ENCODE measurements at regions not wholly inside any gene's neighbourhood (a gene's known extent, or its start where the extent isn't known, plus 50 kb on each side); places are given as distances from the start of the nearest gene placed in this dataset.

DNA sequence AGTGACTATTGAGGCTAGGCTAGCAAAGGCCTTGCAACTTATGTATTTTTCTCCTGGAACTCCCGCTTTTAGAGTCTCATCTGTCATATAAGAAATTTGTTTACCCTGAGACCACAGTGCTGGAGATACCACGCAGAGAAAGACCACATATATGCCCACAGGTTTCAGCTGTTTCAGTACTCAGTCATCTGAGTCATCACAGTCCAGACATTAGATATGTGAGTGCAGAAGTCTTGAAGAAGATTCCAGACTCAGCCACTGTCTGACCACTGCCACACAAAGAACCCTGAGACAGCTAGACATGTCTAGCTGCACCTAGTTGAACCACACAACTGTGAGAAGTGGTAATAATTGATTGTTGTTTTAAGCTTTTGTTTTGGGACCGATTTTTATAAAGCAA, 648.3 kb downstream of the EPM2A start:
- Histone ChIP-seq H3K27ac (ENCODE audit: low read length in 2 of 2) (no peak overlapping the region), H3K4me2 (replicated peaks; ENCODE audit: low read depth, low read length, poor library complexity, severe bottlenecking) (no peak overlapping the region), H3K27me3 (replicated peaks in 1 of 4; ENCODE audit: control extremely low read depth in 1 of 4, control insufficient read depth in 3 of 4, insufficient read depth in 4 of 4, low read length in 3 of 4) (no peaks in the 10 kb centered on the region), H4K20me1 (ENCODE audit: control insufficient read depth, insufficient read depth, low read length, poor library complexity, severe bottlenecking) (no peaks in the 10 kb centered on the region), H3K4me1 (ENCODE audit: control insufficient read depth in 2 of 2, insufficient read depth in 2 of 2, low read length in 2 of 2) (no peaks in the 10 kb centered on the region), H2AFZ (ENCODE audit: insufficient read depth, low read depth, low read length, poor library complexity, severe bottlenecking) (no peak overlapping the region), H3K4me3 (ENCODE audit: control extremely low read depth in 1 of 5, extremely low read depth in 1 of 5, insufficient read depth in 1 of 5, low read depth in 2 of 5, low read length in 4 of 5) (no peak overlapping the region), H3K9ac (ENCODE audit: low read length) (no peak overlapping the region), H3K36me3 (replicated peaks in 1 of 2; ENCODE audit: control extremely low read depth in 1 of 2, control insufficient read depth in 1 of 2, extremely low read depth in 1 of 2, insufficient read depth in 2 of 2, low read length in 1 of 2) (no peaks in the 10 kb centered on the region), H3K9me3 (ENCODE audit: control extremely low read depth in 1 of 3, control insufficient read depth in 2 of 3, insufficient read depth in 1 of 3, low read length in 2 of 3) (no peaks in the 10 kb centered on the region), H3K79me2 (ENCODE audit: control insufficient read depth, insufficient read depth, low read length) (no peaks in the 10 kb centered on the region)
- Mint-ChIP-seq H3K4me3 (no peak overlapping the region), H3K27me3 (peaks cover 5% of the 10 kb centered on the region), H3K9me3 (ENCODE audit: insufficient read depth) (no peaks in the 10 kb centered on the region), H3K27ac (no peak overlapping the region), H3K4me1 (no peaks in the 10 kb centered on the region)
- intact Hi-C loops (cut with micrococcal nuclease) = no loop called here
- TF ChIP-seq, protein P1, sequence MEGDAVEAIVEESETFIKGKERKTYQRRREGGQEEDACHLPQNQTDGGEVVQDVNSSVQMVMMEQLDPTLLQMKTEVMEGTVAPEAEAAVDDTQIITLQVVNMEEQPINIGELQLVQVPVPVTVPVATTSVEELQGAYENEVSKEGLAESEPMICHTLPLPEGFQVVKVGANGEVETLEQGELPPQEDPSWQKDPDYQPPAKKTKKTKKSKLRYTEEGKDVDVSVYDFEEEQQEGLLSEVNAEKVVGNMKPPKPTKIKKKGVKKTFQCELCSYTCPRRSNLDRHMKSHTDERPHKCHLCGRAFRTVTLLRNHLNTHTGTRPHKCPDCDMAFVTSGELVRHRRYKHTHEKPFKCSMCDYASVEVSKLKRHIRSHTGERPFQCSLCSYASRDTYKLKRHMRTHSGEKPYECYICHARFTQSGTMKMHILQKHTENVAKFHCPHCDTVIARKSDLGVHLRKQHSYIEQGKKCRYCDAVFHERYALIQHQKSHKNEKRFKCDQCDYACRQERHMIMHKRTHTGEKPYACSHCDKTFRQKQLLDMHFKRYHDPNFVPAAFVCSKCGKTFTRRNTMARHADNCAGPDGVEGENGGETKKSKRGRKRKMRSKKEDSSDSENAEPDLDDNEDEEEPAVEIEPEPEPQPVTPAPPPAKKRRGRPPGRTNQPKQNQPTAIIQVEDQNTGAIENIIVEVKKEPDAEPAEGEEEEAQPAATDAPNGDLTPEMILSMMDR (IDR thresholded peaks at IDR 0.05) = no peak
- no peak for TF ChIP-seq EZH2 (IDR thresholded peaks at IDR 0.05; ENCODE audit: borderline replicate concordance, insufficient read depth, low read depth, low read length, poor library complexity, severe bottlenecking)
- WGBS (ENCODE audit: insufficient coverage) = 76% methylated on average over 2 of the region's 3 CpGs
- DNase-seq = no peak
- ChIA-PET CTCF (no interaction called here), POLR2A (no interaction called here)
- ATAC-seq (ENCODE audit: low read depth) = no peak

DNA sequence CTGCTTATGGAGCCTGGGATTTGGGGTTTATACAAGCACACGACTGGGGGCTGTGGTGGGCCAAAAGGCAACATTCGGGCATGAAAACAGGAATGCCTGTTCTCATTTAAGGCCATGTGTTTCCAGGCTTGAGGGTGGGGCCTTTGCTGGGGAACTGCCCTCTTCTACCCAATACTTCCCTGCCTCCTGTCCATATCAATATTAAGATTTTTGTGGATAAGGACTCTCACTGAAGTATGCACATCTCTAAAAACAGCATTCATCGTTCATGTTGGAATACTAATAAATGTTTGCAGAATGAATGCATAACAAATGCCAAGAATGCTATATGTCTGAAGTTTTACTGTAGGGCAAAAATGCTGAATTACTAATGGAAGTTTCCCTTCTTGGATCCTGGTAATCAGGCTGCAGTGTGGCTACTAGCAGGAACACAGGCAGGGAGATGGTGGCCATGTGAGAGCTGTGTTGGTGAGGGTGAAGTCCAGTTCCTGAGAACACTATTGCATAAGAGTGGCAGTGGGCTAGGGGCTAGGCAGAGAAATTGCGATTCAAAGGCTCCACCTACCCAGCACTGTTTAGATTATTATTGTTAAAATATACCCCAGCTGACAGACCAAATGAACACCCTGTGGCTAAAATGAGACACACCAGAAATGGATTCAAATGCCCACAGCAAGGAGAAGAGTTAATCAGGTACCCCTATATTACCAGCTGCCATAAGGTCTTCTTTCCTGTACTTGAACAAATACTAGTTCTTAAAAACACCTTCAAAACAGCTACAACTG, 644.3 kb downstream of the EPM2A start:
- ChIA-PET POLR2A (no interaction called here), CTCF (no interaction called here)
- H3K27ac ChIP-seq (ENCODE audit: low read length in 2 of 2) = no peak overlapping the region
- H3K9ac ChIP-seq (ENCODE audit: low read length) = no peak overlapping the region
- no peaks in the 10 kb centered on the region for H3K79me2 ChIP-seq (ENCODE audit: control insufficient read depth, insufficient read depth, low read length)
- intact Hi-C loops (cut with micrococcal nuclease) = no loop called here
- no peaks in the 10 kb centered on the region for H3K36me3 ChIP-seq (replicated peaks in 1 of 2; ENCODE audit: control extremely low read depth in 1 of 2, control insufficient read depth in 1 of 2, extremely low read depth in 1 of 2, insufficient read depth in 2 of 2, low read length in 1 of 2)
- H3K4me2 ChIP-seq (replicated peaks; ENCODE audit: low read depth, low read length, poor library complexity, severe bottlenecking) = no peak overlapping the region
- H3K27me3 ChIP-seq (replicated peaks in 1 of 4; ENCODE audit: control extremely low read depth in 1 of 4, control insufficient read depth in 3 of 4, insufficient read depth in 4 of 4, low read length in 3 of 4) = no peaks in the 10 kb centered on the region
- H3K9me3 Mint-ChIP-seq (ENCODE audit: insufficient read depth) = no peaks in the 10 kb centered on the region
- no peak overlapping the region for H3K4me3 Mint-ChIP-seq
- H3K4me3 ChIP-seq (ENCODE audit: control extremely low read depth in 1 of 5, extremely low read depth in 1 of 5, insufficient read depth in 1 of 5, low read depth in 2 of 5, low read length in 4 of 5) = no peak overlapping the region
- DNase-seq = no peak
- no peaks in the 10 kb centered on the region for H4K20me1 ChIP-seq (ENCODE audit: control insufficient read depth, insufficient read depth, low read length, poor library complexity, severe bottlenecking)
- H3K27ac Mint-ChIP-seq = no peak overlapping the region
- no peak for ATAC-seq (ENCODE audit: low read depth)
- no peaks in the 10 kb centered on the region for H3K4me1 ChIP-seq (ENCODE audit: control insufficient read depth in 2 of 2, insufficient read depth in 2 of 2, low read length in 2 of 2)
- H3K4me1 Mint-ChIP-seq = no peaks in the 10 kb centered on the region
- no peak for TF ChIP-seq EZH2 (IDR thresholded peaks at IDR 0.05; ENCODE audit: borderline replicate concordance, insufficient read depth, low read depth, low read length, poor library complexity, severe bottlenecking)
- TF ChIP-seq, protein P1 (IDR thresholded peaks at IDR 0.05) = no peak
- H3K9me3 ChIP-seq (ENCODE audit: control extremely low read depth in 1 of 3, control insufficient read depth in 2 of 3, insufficient read depth in 1 of 3, low read length in 2 of 3) = no peaks in the 10 kb centered on the region
- WGBS (ENCODE audit: insufficient coverage) = no CpG with 5 or more reads among the region's 4 CpGs
- H2AFZ ChIP-seq (ENCODE audit: insufficient read depth, low read depth, low read length, poor library complexity, severe bottlenecking) = no peak overlapping the region
- peaks cover 5% of the 10 kb centered on the region for H3K27me3 Mint-ChIP-seq
